RWPE2 (cell line): ENCODE measurements at regions not wholly inside any gene's neighbourhood (a gene's known extent, or its start where the extent isn't known, plus 50 kb on each side); places are given as distances from the start of the nearest gene placed in this dataset.

Experiments
- ATAC-seq: fragments of 200-7000 bp; cut with Tn5 transposase; 3 replicates; pipeline ENCODE4 v1.9.1; 2021; ENCODE audit warnings: low read depth
- DNase-seq: peaks from one replicate; pipeline ENCODE4 v3.0.0-alpha.2; 2020; ENCODE audit warnings: low spot score
- H3K27ac ChIP-seq: fragments of 450-650 bp; 2 replicates; pipeline ENCODE4 v1.5.1; 2017; ENCODE audit warnings: mild to moderate bottlenecking; ENCODE audit not compliant: poor library complexity, severe bottlenecking
- H3K27me3 ChIP-seq: fragments of 250-450 bp; sonication (Bioruptor Pico); 2 replicates; pipeline ENCODE4 v1.5.1; 2021; ENCODE audit warnings: mild to moderate bottlenecking, moderate library complexity; ENCODE audit not compliant: insufficient read depth, poor library complexity, severe bottlenecking
- H3K36me3 ChIP-seq: fragments of 250-450 bp; sonication (Bioruptor Pico); 2 replicates; pipeline ENCODE4 v1.5.1; 2020; ENCODE audit warnings: low read depth, mild to moderate bottlenecking, moderate library complexity
- H3K4me1 ChIP-seq: fragments of 250-450 bp; sonication (Bioruptor Pico); 2 replicates; pipeline ENCODE4 v1.5.1; 2021; ENCODE audit warnings: mild to moderate bottlenecking, moderate library complexity; ENCODE audit not compliant: insufficient read depth, poor library complexity, severe bottlenecking
- H3K4me3 ChIP-seq: fragments of 250-450 bp; sonication (Bioruptor Pico); 2 replicates; pipeline ENCODE4 v1.5.1; 2021; ENCODE audit warnings: mild to moderate bottlenecking, moderate library complexity; ENCODE audit not compliant: severe bottlenecking
- H3K9me3 ChIP-seq: fragments of 250-450 bp; sonication (Bioruptor Pico); 2 replicates; pipeline ENCODE4 v1.5.1; 2021; ENCODE audit warnings: mild to moderate bottlenecking, moderate library complexity; ENCODE audit not compliant: severe bottlenecking
- CTCF ChIP-seq: fragments of 450-650 bp; IDR thresholded peaks from one replicate; pipeline ENCODE4 v1.5.1; 2017; ENCODE audit warnings: mild to moderate bottlenecking, moderate library complexity; ENCODE audit not compliant: poor library complexity, severe bottlenecking

DNA sequence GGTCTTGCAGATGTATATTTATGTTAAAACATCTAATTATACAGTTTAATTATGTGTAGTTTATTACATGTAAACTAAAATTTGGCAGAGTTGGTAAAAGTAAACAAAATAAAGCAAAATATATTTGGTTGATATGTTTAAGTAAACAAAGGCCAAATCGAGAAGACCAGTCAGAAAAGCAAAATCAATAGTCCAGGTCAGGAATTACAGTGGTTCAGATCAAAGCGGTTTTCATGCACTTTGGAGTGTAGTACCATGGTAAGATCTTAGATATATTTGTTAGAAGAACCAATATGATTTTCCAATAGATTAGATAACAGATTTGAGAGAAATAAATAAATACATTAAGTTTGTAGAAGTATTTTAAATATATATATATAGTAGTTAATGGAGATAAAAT lies 1421.6 kb upstream of the CDH8 start:
- no peak for ATAC-seq
- no peak for DNase-seq
- no peak overlapping the region for H3K27ac ChIP-seq
- no peaks in the 10 kb centered on the region for H3K9me3 ChIP-seq
- no peaks in the 10 kb centered on the region for H3K4me1 ChIP-seq
- H3K4me3 ChIP-seq = no peak overlapping the region
- H3K27me3 ChIP-seq = no peaks in the 10 kb centered on the region
- no peak for TF ChIP-seq CTCF
- no peaks in the 10 kb centered on the region for H3K36me3 ChIP-seq

GRCh38 chr16:63453261-63453660 lies 1417.0 kb upstream of the CDH8 start:
- H3K4me1 ChIP-seq = no peaks in the 10 kb centered on the region
- H3K4me3 ChIP-seq = no peak overlapping the region
- DNase-seq (no peak), ATAC-seq (no peak)
- no peak overlapping the region for H3K27ac ChIP-seq
- H3K36me3 ChIP-seq = no peaks in the 10 kb centered on the region
- H3K9me3 ChIP-seq = no peaks in the 10 kb centered on the region
- TF ChIP-seq CTCF = no peak
- H3K27me3 ChIP-seq = no peaks in the 10 kb centered on the region

GRCh38 chr16:63447121-63447520 lies 1410.9 kb upstream of the CDH8 start:
- H3K36me3 ChIP-seq = no peaks in the 10 kb centered on the region
- ATAC-seq (no peak), DNase-seq (no peak)
- H3K27ac ChIP-seq = no peak overlapping the region
- H3K27me3 ChIP-seq = no peaks in the 10 kb centered on the region
- no peaks in the 10 kb centered on the region for H3K4me1 ChIP-seq
- no peak for TF ChIP-seq CTCF
- no peak overlapping the region for H3K4me3 ChIP-seq
- no peaks in the 10 kb centered on the region for H3K9me3 ChIP-seq

- Histone ChIP-seq H3K27ac (no peak overlapping the region), H3K36me3 (no peaks in the 10 kb centered on the region), H3K4me3 (no peak overlapping the region), H3K9me3 (no peaks in the 10 kb centered on the region), H3K4me1 (no peaks in the 10 kb centered on the region), H3K27me3 (no peaks in the 10 kb centered on the region)
- ATAC-seq (no peak), DNase-seq (no peak)
- no peak for TF ChIP-seq CTCF
Observed at GRCh38 chr16:63442246-63442645, 1406.0 kb upstream of the CDH8 start.

- DNase-seq (no peak), ATAC-seq (no peak)
- no peaks in the 10 kb centered on the region for H3K4me1 ChIP-seq
- H3K27ac ChIP-seq = no peak overlapping the region
- no peak overlapping the region for H3K4me3 ChIP-seq
- H3K9me3 ChIP-seq = no peaks in the 10 kb centered on the region
- H3K36me3 ChIP-seq = no peaks in the 10 kb centered on the region
- no peaks in the 10 kb centered on the region for H3K27me3 ChIP-seq
- no peak for TF ChIP-seq CTCF
Observed at GRCh38 chr16:63426275-63426870, 1390.1 kb upstream of the CDH8 start.
